Activated naive CD8-positive, alpha-beta T cell (primary cell): ENCODE measurements at regions not wholly inside any gene's neighbourhood (a gene's known extent, or its start where the extent isn't known, plus 50 kb on each side); places are given as distances from the start of the nearest gene placed in this dataset.

ENCODE experiments used
- H3K27ac Mint-ChIP-seq: one replicate; pipeline ENCODE4 v1.8.0; 2021; ENCODE audit warnings: mixed read lengths
- H3K27me3 Mint-ChIP-seq: one replicate; pipeline ENCODE4 v1.8.0; 2021; ENCODE audit warnings: mixed read lengths
- H3K36me3 Mint-ChIP-seq: one replicate; pipeline ENCODE4 v1.8.0; 2021; ENCODE audit warnings: mixed read lengths
- H3K4me1 Mint-ChIP-seq: one replicate; pipeline ENCODE4 v1.8.0; 2021; ENCODE audit warnings: low read depth, mixed read lengths
- H3K4me3 Mint-ChIP-seq: one replicate; pipeline ENCODE4 v1.8.0; 2021; ENCODE audit warnings: mild to moderate bottlenecking, mixed read lengths
- H3K9me3 Mint-ChIP-seq: one replicate; pipeline ENCODE4 v1.8.0; 2021; ENCODE audit warnings: low read depth, mixed read lengths

GRCh38 chr9:23638011-23638410, 188.0 kb downstream of the ELAVL2 start:
- Mint-ChIP-seq H3K9me3 (peaks cover 9% of the 10 kb centered on the region), H3K27ac (no peak overlapping the region), H3K4me3 (no peak overlapping the region), H3K4me1 (no peaks in the 10 kb centered on the region), H3K27me3 (no peaks in the 10 kb centered on the region), H3K36me3 (no peaks in the 10 kb centered on the region)

- Mint-ChIP-seq H3K4me3 (no peak overlapping the region), H3K27me3 (no peaks in the 10 kb centered on the region), H3K4me1 (no peaks in the 10 kb centered on the region), H3K27ac (no peak overlapping the region), H3K9me3 (peaks cover 5% of the 10 kb centered on the region), H3K36me3 (no peaks in the 10 kb centered on the region)
Observed at GRCh38 chr9:23638837-23639426, 187.1 kb downstream of the ELAVL2 start.
